Eye (tissue), 1 donor: ENCODE measurements at regions not wholly inside any gene's neighbourhood (a gene's known extent, or its start where the extent isn't known, plus 50 kb on each side); places are given as distances from the start of the nearest gene placed in this dataset.

Experiments
- DNase-seq: peaks from one replicate; pipeline ENCODE4 v3.0.0-alpha.2; 2015

DNA sequence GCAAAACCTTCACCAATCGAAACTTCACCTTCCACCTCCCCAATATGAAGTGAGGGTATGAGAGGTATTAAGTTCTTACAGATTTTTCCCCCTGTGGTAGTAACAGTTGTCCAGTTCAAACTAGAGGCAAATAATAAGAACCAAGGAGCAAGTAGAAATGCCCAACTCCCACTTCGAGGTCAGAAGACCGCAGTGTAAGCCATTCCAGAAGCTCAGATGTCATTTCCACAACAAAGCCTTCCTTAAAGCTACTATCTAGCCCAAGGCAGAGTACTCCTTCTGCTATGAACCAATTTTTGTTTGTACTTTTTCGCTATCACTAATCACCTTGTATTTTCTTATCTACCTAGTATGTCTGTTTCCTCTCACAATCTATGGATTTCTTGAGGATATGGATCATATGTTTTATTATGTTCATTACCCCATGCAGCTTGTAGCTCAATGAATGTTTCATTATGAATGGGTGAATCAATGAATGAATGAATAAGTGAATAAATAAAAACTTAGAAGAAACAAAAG is 235.7 kb upstream of the KCNMB2 start:
- no peak for DNase-seq

DNA sequence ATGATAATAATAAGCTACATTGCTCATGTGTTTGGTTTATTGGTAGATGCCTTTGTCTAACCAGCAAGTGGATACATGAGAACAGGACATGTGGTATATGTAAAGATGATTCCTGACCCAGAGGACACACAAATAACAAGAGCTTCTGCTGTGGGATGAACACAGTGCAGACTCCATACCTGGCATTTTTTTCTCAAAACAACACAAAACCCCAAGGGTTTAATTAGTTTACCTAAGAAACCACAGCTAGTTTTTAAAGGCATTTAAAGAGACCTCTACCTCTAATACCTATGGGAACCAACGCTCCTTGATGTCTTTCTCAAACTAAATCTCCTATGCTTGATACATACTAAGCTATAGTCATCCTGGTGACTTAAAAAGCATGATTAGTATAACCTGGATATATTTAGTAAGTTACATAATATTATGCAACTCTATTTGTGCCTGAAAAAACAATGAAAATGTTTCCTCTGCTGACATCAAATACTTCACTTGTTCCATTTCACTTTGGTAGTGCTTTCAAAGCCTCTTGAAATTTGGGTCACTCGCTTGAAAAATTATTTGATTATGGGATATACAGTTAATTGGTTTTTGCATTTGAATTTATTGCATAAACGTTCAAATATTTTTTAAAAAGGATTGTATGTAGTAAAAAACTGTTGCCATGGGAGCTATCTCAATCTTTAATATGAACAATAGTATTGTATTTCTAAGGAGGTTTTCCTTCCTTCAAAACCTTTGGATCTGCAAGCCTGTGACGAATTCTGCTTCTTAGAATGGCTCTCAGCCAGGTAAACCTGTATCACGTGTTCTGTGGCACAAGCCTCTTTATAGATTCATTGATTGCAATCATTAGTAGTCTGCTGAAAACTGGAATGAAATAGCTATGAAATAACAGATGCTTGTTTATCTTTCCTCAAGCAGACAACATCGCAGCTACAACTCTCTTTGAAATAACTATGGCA is 233.0 kb upstream of the KCNMB2 start:
- no peak for DNase-seq

DNA sequence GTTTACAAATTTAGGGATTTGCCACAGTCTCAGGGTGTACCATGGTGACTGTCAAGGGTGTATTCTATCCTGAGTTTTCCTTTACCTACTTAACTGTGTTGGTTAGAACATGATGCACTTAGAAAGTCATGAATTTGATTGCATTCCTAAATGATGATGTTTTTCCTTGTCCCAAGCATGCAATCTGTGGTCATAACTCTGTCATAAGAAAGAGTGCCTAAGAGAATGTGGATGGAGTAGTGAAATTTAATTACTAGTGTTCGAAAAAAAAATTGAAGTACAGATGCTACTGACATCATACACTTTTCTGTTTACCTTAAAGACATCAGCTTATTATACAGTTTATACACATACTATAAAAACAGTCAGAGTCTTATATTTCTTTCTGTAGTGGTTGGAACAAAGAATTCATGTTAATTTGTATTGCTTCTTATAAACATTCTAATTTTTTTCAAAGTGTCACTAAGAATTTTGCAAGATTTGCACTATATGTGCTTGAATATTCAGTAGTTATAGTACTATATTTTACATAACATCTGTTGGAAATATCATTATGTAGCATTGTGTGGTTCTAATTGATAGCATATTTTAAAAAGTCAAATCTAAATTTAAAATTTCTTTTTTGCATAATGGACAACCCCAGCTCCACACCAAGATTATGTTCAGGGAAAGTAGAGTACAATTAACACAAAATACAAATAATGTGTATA is 231.3 kb upstream of the KCNMB2 start:
- no peak for DNase-seq

DNA sequence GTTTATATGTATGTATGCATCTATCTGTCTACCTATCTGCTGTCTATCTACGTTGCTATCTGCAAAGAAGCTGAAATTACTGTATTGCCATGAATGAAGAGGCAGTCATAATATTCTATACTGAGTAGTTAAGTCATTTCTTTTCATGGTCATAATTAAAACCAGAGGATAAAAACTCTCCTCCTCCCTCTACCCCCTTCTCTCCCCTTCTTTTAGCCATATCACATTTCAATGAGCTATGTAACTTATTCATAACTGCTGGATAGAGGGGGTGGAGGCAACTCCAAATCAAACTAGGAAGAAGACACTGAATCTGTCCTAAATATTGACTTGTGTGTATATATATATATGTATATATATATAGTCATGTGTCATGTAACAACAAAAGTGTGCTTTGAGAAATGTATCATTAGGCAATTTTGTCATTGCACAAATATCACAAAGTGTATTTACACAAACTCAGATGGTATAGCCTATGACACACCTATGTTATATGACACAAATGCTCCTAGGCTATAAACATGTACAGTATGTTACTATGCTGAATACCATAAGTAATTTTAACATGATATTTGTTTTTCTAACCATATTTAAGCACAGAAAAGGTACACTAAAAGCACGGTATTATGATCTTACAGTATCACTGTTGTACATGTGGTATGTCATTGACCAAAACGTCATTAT is 229.7 kb upstream of the KCNMB2 start:
- DNase-seq, result no peak

DNA sequence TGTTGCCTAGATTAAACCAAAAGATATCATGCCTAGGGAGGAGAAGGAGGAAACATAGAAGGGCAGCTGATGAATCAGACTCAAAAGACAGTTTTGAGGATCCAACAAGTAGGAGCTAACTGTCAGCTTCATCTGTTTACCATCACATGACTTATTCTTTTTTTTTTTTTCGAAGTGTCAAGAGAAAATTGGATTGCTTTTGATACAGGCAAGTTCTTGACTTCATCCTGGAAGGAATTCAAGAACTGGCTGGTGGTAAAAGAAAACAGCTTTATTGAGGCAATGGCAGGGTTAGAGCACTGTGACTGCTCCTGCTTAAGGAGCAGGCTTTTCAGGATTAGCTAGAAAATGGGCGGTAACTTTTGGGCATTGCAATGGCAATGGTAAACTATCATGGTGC is 227.5 kb upstream of the KCNMB2 start:
- no peak for DNase-seq

- DNase-seq, result peak; percentile 88
Observed at GRCh38 chr3:178310949-178311348, 225.3 kb upstream of the KCNMB2 start.

DNA sequence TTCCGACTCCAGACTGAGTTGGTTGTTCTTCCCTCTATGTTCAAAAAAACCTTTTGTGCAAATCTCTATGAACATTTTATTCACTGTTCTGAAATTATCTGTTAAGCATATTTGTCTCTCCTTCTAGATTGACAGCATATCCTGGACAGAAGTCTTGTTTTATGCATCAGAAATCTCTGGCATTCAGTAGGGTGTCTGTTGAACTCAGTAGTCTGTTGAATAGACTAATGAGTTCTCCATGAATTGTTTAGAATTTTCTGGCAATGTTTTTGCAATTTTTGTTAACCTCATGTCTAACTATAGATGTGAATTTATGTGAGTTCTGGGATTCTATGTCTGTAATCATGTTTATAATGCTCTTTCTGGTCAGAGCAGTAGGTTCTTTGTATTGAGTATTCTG is 222.5 kb upstream of the KCNMB2 start:
- DNase-seq, result no peak

GRCh38 chr3:178318340-178318739 is 217.9 kb upstream of the KCNMB2 start:
- DNase-seq, result no peak

DNA sequence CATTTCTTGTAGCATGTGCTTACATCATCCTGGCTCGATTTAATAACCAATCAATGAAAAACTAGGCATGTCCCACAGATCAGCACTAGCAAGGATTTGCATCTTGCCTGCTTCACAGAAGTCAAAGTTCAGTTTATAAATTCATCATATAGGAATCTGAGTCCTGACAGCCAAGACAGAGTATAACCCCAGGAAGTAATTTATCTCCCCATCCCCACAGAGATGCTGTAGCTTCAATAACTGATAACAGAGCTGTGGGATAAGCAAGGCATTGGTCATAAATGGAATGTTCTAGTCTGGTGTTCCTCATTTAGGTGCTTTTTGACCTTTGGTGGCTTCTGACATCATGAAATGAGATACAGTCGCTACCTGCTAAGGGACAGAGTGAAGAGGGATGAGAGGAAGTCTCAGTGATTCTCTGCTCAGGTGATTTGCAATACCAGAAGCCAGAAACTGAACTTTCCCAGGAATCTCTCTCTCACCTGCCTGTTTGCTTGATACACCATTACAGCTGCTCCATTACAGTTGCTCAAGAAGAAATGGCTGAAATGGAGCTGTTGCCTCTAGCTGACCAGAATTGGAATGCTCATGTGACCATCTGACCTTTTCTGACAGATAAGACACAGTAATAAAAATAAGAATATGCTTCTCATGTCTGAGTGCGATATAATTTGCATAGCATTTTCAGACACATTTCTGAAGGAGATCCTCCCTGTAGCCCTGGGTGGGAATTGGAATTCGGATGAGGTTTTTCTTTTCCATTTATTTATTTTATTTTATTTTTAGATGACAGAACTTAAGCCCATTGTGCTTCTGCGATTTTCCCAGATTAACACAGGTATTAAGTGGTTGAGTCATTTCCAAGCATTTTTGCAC is 217.1 kb upstream of the KCNMB2 start:
- DNase-seq, result no peak

- DNase-seq, result peak; percentile 73
Observed at GRCh38 chr3:178320456-178321351, 215.5 kb upstream of the KCNMB2 start.

GRCh38 chr3:178324356-178324755 is 211.9 kb upstream of the KCNMB2 start:
- no peak for DNase-seq

- peak; percentile 55 for DNase-seq
Observed at GRCh38 chr3:178325330-178325729, 210.9 kb upstream of the KCNMB2 start.

DNA sequence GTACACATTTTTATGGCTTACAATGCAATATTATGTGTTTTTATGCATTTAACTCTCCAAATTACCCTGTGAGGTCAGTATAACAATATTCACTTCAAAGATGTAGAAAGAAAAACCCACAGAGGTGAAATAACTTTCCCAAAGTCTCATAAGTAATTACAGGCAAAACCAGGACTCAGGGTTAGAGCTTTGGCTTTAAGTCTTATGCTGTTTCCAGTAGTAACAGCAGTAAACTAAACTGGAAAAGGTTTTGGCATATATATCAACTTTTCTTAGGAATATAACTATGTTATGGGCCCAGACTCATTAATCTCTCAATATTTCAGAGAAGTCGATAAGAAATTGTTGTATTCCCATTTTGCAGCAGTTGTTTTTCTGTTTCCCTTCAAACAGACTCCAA is 206.3 kb upstream of the KCNMB2 start:
- no peak for DNase-seq

- no peak for DNase-seq
Observed at GRCh38 chr3:178334239-178334638, 202.0 kb upstream of the KCNMB2 start.

GRCh38 chr3:178336336-178336735 is 199.9 kb upstream of the KCNMB2 start:
- no peak for DNase-seq

DNA sequence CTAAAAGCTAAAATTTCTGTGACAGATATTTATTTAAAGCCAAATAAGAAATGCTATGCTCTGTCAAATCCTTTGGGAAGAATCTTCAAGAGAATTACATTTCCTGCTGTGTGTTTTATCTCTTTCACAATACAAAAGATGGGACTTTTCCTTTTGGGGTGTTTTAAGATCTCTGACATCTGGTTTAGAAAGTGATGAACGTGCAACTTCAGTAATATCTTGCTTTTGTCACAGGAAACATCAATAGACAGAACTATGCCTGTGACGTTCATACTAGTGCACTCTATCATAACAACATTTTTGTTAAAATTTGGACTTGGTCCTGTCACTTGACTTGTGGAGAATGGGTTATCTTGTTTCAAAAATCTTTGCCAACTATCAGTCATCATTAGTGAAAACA is 195.7 kb upstream of the KCNMB2 start:
- no peak for DNase-seq

DNA sequence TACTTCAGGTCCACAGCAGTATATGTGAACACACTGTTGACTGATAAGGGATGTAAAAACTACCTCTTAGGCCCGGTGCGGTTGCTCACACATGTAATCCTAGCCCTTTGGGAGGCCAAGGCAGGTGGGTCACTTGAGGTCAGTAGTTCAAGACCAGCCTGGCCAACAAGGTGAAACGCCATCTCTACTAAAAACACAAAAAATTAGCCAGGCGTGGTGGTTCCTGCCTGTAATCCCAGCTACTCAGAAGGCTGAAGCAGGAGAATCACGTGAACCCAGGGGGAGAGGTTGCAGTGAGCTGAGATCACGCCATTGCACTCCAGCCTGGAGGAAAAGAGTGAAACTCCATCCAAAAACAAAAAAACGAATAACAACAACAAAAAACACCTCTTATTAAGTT is 194.6 kb upstream of the KCNMB2 start:
- no peak for DNase-seq

- DNase-seq, result no peak
Observed at GRCh38 chr3:178342111-178342510, 194.1 kb upstream of the KCNMB2 start.

GRCh38 chr3:178343433-178344038 is 192.7 kb upstream of the KCNMB2 start:
- DNase-seq, result no peak

- no peak for DNase-seq
Observed at GRCh38 chr3:178345944-178346343, 190.3 kb upstream of the KCNMB2 start.
